ENCODE measurements at regions not wholly inside any gene's neighbourhood (a gene's known extent, or its start where the extent isn't known, plus 50 kb on each side); places are given as distances from the start of the nearest gene placed in this dataset.

DNA sequence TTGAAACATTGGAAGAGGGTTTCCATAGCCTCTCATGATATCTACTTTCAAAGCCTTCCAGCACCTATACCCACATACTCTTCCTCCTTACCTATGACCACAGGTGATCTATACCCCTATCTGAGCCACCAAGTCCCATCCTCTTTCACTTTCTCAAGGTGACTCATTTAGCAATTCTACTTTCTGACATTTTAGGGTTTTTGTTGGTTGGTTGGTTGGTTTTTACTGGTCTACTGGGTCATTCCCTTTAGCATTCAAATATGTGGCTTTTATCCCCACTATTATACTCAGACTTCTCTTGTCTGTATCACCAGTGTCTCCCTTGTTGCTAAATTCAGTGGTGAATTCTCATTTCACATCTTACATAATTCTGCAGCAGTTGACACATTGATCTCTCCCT, 130.4 kb upstream of the STEAP4 start:
- Mint-ChIP-seq H3K9me3 (peaks cover 4% of the 10 kb centered on the region; the same call in 1 of the 3 replicates), H3K36me3 (ENCODE audit: low read depth) (no peaks in the 10 kb centered on the region), H3K27me3 (ENCODE audit: insufficient read depth, low read depth, poor library complexity) (no peaks in the 10 kb centered on the region), H3K4me1 (no peaks in the 10 kb centered on the region), H3K27ac (no peak overlapping the region), H3K4me3 (no peak overlapping the region)
- Histone ChIP-seq H3K36me3 (ENCODE audit: insufficient read depth) (no peaks in the 10 kb centered on the region), H3K4me2 (no peak overlapping the region), H3K4me1 (ENCODE audit: insufficient read depth) (no peaks in the 10 kb centered on the region), H3F3A (replicated peaks; ENCODE audit: low read depth) (no peaks in the 10 kb centered on the region), H3K9me2 (ENCODE audit: insufficient read depth) (0 out of 2 replicates have a peak, but pooled peaks cover 6% of the 10 kb centered on the region), H3K4me3 (no peak overlapping the region), H4K20me1 (replicated peaks; ENCODE audit: insufficient read depth) (no peaks in the 10 kb centered on the region), H2AFZ (no peak overlapping the region), H3K27me3 (ENCODE audit: insufficient read depth) (no peaks in the 10 kb centered on the region), H3K79me2 (replicated peaks; ENCODE audit: insufficient read depth) (no peaks in the 10 kb centered on the region), H3K27ac (ENCODE audit: low read depth) (no peak overlapping the region)
- ATAC-seq (no peak), DNase-seq (ENCODE audit: low spot score) (no peak)
- no peak for TF ChIP-seq JUNB (IDR thresholded peaks at IDR 0.05; ENCODE audit: unreplicated experiment)
- TF ChIP-seq CREB1 (CRISPR knock-in tag; IDR thresholded peaks at IDR 0.05; ENCODE audit: low read depth): no peak
- TF ChIP-seq, protein P1, sequence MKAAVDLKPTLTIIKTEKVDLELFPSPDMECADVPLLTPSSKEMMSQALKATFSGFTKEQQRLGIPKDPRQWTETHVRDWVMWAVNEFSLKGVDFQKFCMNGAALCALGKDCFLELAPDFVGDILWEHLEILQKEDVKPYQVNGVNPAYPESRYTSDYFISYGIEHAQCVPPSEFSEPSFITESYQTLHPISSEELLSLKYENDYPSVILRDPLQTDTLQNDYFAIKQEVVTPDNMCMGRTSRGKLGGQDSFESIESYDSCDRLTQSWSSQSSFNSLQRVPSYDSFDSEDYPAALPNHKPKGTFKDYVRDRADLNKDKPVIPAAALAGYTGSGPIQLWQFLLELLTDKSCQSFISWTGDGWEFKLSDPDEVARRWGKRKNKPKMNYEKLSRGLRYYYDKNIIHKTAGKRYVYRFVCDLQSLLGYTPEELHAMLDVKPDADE (IDR thresholded peaks at IDR 0.05): no peak
- TF ChIP-seq EZH2 (IDR thresholded peaks at IDR 0.05; ENCODE audit: low read depth, unreplicated experiment): no peak

DNA sequence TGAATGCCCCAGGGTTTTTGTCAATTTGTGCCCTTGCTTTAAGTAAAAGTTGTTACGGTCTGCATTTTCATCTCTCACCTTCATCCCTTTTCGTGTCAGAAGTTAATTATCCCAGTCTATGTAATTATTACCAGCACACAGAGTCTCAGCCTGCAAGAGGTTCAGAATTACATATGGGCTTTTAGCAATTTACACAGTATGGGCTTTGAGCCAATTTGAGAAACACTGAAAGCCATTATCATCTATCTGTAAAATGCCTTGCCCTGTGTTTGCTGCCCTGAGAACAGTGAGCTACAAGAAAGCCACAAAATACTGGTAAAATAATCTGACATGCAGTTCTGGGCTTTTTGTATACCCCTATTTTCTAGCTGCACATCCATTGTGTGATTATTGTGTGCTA, 125.6 kb upstream of the STEAP4 start:
- Mint-ChIP-seq H3K36me3 (ENCODE audit: low read depth) (no peaks in the 10 kb centered on the region), H3K4me1 (no peaks in the 10 kb centered on the region), H3K4me3 (no peak overlapping the region), H3K27me3 (ENCODE audit: insufficient read depth, low read depth, poor library complexity) (no peaks in the 10 kb centered on the region), H3K9me3 (no peaks in the 10 kb centered on the region), H3K27ac (no peak overlapping the region)
- no peaks in the 10 kb centered on the region for H3K36me3 ChIP-seq (ENCODE audit: insufficient read depth)
- H3K27ac ChIP-seq (ENCODE audit: low read depth): no peak overlapping the region
- H3K4me3 ChIP-seq: no peak overlapping the region
- no peaks in the 10 kb centered on the region for H3K4me1 ChIP-seq (ENCODE audit: insufficient read depth)
- no peak for ATAC-seq
- H3K9me2 ChIP-seq (ENCODE audit: insufficient read depth): 0 out of 2 replicates have a peak, but pooled peaks cover 6% of the 10 kb centered on the region
- H3K27me3 ChIP-seq (ENCODE audit: insufficient read depth): no peaks in the 10 kb centered on the region
- no peak for DNase-seq (ENCODE audit: low spot score)
- H2AFZ ChIP-seq: no peak overlapping the region
- no peaks in the 10 kb centered on the region for H4K20me1 ChIP-seq (replicated peaks; ENCODE audit: insufficient read depth)
- H3F3A ChIP-seq (replicated peaks; ENCODE audit: low read depth): no peaks in the 10 kb centered on the region
- no peak overlapping the region for H3K4me2 ChIP-seq
- no peaks in the 10 kb centered on the region for H3K79me2 ChIP-seq (replicated peaks; ENCODE audit: insufficient read depth)
- TF ChIP-seq POLR2AphosphoS5 (IDR thresholded peaks at IDR 0.05; ENCODE audit: low read depth) (no peak), CREB1 (CRISPR knock-in tag; IDR thresholded peaks at IDR 0.05; ENCODE audit: low read depth) (no peak), STAT1 (IDR thresholded peaks at IDR 0.05; ENCODE audit: unreplicated experiment) (no peak), ZNF114 (CRISPR knock-in tag; IDR thresholded peaks at IDR 0.05) (no peak), EZH2 (IDR thresholded peaks at IDR 0.05; ENCODE audit: low read depth, unreplicated experiment) (no peak), JUNB (IDR thresholded peaks at IDR 0.05; ENCODE audit: unreplicated experiment) (no peak), EZH2phosphoT487 (IDR thresholded peaks at IDR 0.05; ENCODE audit: unreplicated experiment) (no peak), ZNF331 (CRISPR knock-in tag; IDR thresholded peaks at IDR 0.05; ENCODE audit: low read depth) (no peak)
- TF ChIP-seq, protein P2, sequence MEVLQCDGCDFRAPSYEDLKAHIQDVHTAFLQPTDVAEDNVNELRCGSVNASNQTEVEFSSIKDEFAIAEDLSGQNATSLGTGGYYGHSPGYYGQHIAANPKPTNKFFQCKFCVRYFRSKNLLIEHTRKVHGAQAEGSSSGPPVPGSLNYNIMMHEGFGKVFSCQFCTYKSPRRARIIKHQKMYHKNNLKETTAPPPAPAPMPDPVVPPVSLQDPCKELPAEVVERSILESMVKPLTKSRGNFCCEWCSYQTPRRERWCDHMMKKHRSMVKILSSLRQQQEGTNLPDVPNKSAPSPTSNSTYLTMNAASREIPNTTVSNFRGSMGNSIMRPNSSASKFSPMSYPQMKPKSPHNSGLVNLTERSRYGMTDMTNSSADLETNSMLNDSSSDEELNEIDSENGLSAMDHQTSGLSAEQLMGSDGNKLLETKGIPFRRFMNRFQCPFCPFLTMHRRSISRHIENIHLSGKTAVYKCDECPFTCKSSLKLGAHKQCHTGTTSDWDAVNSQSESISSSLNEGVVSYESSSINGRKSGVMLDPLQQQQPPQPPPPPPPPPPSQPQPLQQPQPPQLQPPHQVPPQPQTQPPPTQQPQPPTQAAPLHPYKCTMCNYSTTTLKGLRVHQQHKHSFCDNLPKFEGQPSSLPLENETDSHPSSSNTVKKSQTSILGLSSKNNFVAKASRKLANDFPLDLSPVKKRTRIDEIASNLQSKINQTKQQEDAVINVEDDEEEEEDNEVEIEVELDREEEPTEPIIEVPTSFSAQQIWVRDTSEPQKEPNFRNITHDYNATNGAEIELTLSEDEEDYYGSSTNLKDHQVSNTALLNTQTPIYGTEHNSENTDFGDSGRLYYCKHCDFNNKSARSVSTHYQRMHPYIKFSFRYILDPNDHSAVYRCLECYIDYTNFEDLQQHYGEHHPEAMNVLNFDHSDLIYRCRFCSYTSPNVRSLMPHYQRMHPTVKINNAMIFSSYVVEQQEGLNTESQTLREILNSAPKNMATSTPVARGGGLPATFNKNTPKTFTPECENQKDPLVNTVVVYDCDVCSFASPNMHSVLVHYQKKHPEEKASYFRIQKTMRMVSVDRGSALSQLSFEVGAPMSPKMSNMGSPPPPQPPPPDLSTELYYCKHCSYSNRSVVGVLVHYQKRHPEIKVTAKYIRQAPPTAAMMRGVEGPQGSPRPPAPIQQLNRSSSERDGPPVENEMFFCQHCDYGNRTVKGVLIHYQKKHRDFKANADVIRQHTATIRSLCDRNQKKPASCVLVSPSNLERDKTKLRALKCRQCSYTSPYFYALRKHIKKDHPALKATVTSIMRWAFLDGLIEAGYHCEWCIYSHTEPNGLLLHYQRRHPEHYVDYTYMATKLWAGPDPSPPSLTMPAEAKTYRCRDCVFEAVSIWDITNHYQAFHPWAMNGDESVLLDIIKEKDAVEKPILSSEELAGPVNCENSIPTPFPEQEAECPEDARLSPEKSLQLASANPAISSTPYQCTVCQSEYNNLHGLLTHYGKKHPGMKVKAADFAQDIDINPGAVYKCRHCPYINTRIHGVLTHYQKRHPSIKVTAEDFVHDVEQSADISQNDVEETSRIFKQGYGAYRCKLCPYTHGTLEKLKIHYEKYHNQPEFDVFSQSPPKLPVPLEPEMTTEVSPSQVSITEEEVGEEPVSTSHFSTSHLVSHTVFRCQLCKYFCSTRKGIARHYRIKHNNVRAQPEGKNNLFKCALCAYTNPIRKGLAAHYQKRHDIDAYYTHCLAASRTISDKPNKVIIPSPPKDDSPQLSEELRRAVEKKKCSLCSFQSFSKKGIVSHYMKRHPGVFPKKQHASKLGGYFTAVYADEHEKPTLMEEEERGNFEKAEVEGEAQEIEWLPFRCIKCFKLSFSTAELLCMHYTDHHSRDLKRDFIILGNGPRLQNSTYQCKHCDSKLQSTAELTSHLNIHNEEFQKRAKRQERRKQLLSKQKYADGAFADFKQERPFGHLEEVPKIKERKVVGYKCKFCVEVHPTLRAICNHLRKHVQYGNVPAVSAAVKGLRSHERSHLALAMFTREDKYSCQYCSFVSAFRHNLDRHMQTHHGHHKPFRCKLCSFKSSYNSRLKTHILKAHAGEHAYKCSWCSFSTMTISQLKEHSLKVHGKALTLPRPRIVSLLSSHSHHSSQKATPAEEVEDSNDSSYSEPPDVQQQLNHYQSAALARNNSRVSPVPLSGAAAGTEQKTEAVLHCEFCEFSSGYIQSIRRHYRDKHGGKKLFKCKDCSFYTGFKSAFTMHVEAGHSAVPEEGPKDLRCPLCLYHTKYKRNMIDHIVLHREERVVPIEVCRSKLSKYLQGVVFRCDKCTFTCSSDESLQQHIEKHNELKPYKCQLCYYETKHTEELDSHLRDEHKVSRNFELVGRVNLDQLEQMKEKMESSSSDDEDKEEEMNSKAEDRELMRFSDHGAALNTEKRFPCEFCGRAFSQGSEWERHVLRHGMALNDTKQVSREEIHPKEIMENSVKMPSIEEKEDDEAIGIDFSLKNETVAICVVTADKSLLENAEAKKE (CRISPR knock-in tag; IDR thresholded peaks at IDR 0.05): no peak
- TF ChIP-seq, protein P1 (IDR thresholded peaks at IDR 0.05): no peak
